Activated B cell treated with CpG ODN at 0.5 μM for 24 hours (primary cell): ENCODE measurements at regions not wholly inside any gene's neighbourhood (a gene's known extent, or its start where the extent isn't known, plus 50 kb on each side); places are given as distances from the start of the nearest gene placed in this dataset.

Experiments used
- ATAC-seq: fragments of 200-7000 bp; cut with Tn5 transposase; one replicate; pipeline ENCODE4 v1.10.0; 2021; ENCODE audit warnings: low read depth, mild to moderate bottlenecking, moderate library complexity
- CTCF ChIA-PET: fragments of 350-600 bp; sonication (Branson Sonifier 250); formaldehyde crosslinking; loops from one replicate; lab custom pipeline; 2021; ENCODE audit warnings: antibody characterized with exemption; lab: Charles Lee
- POLR2A ChIA-PET: fragments of 350-600 bp; sonication (Branson Sonifier 250); formaldehyde crosslinking; loops from one replicate; lab custom pipeline; 2021; ENCODE audit warnings: antibody characterized with exemption; lab: Charles Lee
- DNase-seq: peaks from one replicate; pipeline ENCODE4 v3.0.0; 2022
- H3K27ac Mint-ChIP-seq: one replicate; pipeline ENCODE4 v1.8.0; 2020; ENCODE audit warnings: mixed read lengths
- H3K27me3 Mint-ChIP-seq: one replicate; pipeline ENCODE4 v1.8.0; 2021; ENCODE audit warnings: mixed read lengths
- H3K36me3 Mint-ChIP-seq: one replicate; pipeline ENCODE4 v1.8.0; 2021; ENCODE audit warnings: low read depth, mixed read lengths
- H3K4me1 Mint-ChIP-seq: one replicate; pipeline ENCODE4 v1.8.0; 2021; ENCODE audit warnings: mixed read lengths
- H3K4me3 Mint-ChIP-seq: one replicate; pipeline ENCODE4 v1.8.0; 2020; ENCODE audit warnings: mild to moderate bottlenecking, mixed read lengths
- H3K9me3 Mint-ChIP-seq: one replicate; pipeline ENCODE4 v1.8.0; 2020; ENCODE audit warnings: mixed read lengths
- CTCF ChIP-seq: fragments of 200-600 bp; IDR thresholded peaks from one replicate; pipeline ENCODE4 v1.8.0; 2022; ENCODE audit warnings: antibody characterized with exemption, mild to moderate bottlenecking
- intact Hi-C: fragments of 100-400 bp; cut with micrococcal nuclease; formaldehyde crosslinking; loops from one replicate; pipeline ENCODE4 v1.15.1; 2024

- Mint-ChIP-seq H3K4me3 (no peak overlapping the region), H3K27me3 (no peaks in the 10 kb centered on the region), H3K4me1 (no peaks in the 10 kb centered on the region), H3K27ac (no peak overlapping the region), H3K9me3 (no peaks in the 10 kb centered on the region), H3K36me3 (no peaks in the 10 kb centered on the region)
- no peak for TF ChIP-seq CTCF
- ChIA-PET CTCF (no interaction called here), POLR2A (no interaction called here)
- intact Hi-C loops, result no loop called here
- ATAC-seq (no peak), DNase-seq (no peak)
Observed at GRCh38 chr13:106163426-106163825, 372.0 kb downstream of the EFNB2 start.

- H3K9me3 Mint-ChIP-seq, result peaks cover 4% of the 10 kb centered on the region
- no peak overlapping the region for H3K4me3 Mint-ChIP-seq
- DNase-seq, result no peak
- H3K4me1 Mint-ChIP-seq, result no peaks in the 10 kb centered on the region
- ATAC-seq, result no peak
- H3K27ac Mint-ChIP-seq, result no peak overlapping the region
- H3K27me3 Mint-ChIP-seq, result no peaks in the 10 kb centered on the region
- no peaks in the 10 kb centered on the region for H3K36me3 Mint-ChIP-seq
- CTCF ChIA-PET, result no interaction called here
- POLR2A ChIA-PET, result no interaction called here
- intact Hi-C loops, result no loop called here
- TF ChIP-seq CTCF, result no peak
Observed at GRCh38 chr13:106161146-106161545, 374.3 kb downstream of the EFNB2 start.

GRCh38 chr13:106159295-106160195, 375.9 kb downstream of the EFNB2 start:
- ChIA-PET CTCF (no interaction called here), POLR2A (no interaction called here)
- H3K27ac Mint-ChIP-seq, result no peak overlapping the region

GRCh38 chr13:106156468-106156867, 379.0 kb downstream of the EFNB2 start:
- POLR2A ChIA-PET, result no interaction called here
- no peak overlapping the region for H3K27ac Mint-ChIP-seq
- no peak for ATAC-seq
- DNase-seq, result no peak
- no peaks in the 10 kb centered on the region for H3K27me3 Mint-ChIP-seq
- peaks cover 4% of the 10 kb centered on the region for H3K9me3 Mint-ChIP-seq
- H3K4me3 Mint-ChIP-seq, result no peak overlapping the region
- CTCF ChIA-PET, result no interaction called here
- no peak for TF ChIP-seq CTCF
- H3K4me1 Mint-ChIP-seq, result no peaks in the 10 kb centered on the region
- intact Hi-C loops, result no loop called here
- no peaks in the 10 kb centered on the region for H3K36me3 Mint-ChIP-seq

More at GRCh38 chr13:106159295-106160195, 375.9 kb downstream of the EFNB2 start:
- no peak for TF ChIP-seq CTCF
- H3K27me3 Mint-ChIP-seq, result no peaks in the 10 kb centered on the region
- peaks cover 4% of the 10 kb centered on the region for H3K9me3 Mint-ChIP-seq
- ATAC-seq, result no peak
- no peak overlapping the region for H3K4me3 Mint-ChIP-seq
- intact Hi-C loops, result no loop called here
- no peaks in the 10 kb centered on the region for H3K36me3 Mint-ChIP-seq
- H3K4me1 Mint-ChIP-seq, result no peaks in the 10 kb centered on the region
- DNase-seq, result no peak

GRCh38 chr13:106155411-106155810, 380.1 kb downstream of the EFNB2 start:
- CTCF ChIA-PET, result no interaction called here

More at GRCh38 chr13:106155411-106155810, 380.1 kb downstream of the EFNB2 start:
- no peak for TF ChIP-seq CTCF
- POLR2A ChIA-PET, result no interaction called here
- Mint-ChIP-seq H3K27me3 (no peaks in the 10 kb centered on the region), H3K4me3 (no peak overlapping the region), H3K4me1 (no peaks in the 10 kb centered on the region), H3K9me3 (peaks cover 5% of the 10 kb centered on the region), H3K36me3 (no peaks in the 10 kb centered on the region), H3K27ac (no peak overlapping the region)
- ATAC-seq (no peak), DNase-seq (no peak)
- intact Hi-C loops, result no loop called here
